ENCODE measurements at regions not wholly inside any gene's neighbourhood (a gene's known extent, or its start where the extent isn't known, plus 50 kb on each side); places are given as distances from the start of the nearest gene placed in this dataset.

DNA sequence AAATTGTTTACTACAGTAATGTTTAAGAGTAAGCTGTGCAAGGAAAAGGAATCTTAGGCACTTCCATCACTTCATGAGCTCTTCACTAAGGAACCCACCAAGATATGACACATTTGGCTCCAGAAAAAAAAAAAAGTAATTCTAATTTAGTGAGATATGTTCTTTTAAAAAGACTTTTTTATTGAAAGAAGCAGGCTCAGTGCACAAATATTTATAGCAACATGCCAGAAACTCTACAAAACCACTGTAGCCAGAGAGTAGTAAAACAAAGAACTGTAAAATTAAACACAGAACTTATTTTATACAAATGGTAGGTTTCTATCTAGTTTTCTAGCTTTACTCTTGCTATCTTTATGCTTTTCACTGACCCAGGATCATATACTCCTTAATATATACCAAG is 434.6 kb upstream of the ADGRL2 start:
- no peak overlapping the region for H3K4me3 Mint-ChIP-seq (ENCODE audit: low read depth, unreplicated experiment)
- DNase-seq, result no peak
- intact Hi-C loops (cut with micrococcal nuclease; ENCODE audit: unreplicated experiment), result no loop called here
- TF ChIP-seq, protein P1, sequence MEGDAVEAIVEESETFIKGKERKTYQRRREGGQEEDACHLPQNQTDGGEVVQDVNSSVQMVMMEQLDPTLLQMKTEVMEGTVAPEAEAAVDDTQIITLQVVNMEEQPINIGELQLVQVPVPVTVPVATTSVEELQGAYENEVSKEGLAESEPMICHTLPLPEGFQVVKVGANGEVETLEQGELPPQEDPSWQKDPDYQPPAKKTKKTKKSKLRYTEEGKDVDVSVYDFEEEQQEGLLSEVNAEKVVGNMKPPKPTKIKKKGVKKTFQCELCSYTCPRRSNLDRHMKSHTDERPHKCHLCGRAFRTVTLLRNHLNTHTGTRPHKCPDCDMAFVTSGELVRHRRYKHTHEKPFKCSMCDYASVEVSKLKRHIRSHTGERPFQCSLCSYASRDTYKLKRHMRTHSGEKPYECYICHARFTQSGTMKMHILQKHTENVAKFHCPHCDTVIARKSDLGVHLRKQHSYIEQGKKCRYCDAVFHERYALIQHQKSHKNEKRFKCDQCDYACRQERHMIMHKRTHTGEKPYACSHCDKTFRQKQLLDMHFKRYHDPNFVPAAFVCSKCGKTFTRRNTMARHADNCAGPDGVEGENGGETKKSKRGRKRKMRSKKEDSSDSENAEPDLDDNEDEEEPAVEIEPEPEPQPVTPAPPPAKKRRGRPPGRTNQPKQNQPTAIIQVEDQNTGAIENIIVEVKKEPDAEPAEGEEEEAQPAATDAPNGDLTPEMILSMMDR (IDR thresholded peaks at IDR 0.05; ENCODE audit: unreplicated experiment), result no peak
- H3K4me1 Mint-ChIP-seq (ENCODE audit: low read depth, unreplicated experiment), result no peaks in the 10 kb centered on the region
- no peaks in the 10 kb centered on the region for H3K36me3 Mint-ChIP-seq (ENCODE audit: insufficient read depth, unreplicated experiment)
- BruUV-seq (replicated peaks), result no TSS peak
- no peaks in the 10 kb centered on the region for H3K27me3 Mint-ChIP-seq (ENCODE audit: unreplicated experiment)
- H3K9me3 Mint-ChIP-seq (ENCODE audit: low read depth, unreplicated experiment), result no peaks in the 10 kb centered on the region
- CTCF ChIA-PET, result interaction anchor here (0.7 kb wide), 3 partner anchors 32 to 1378 kb away, joined by 3 to 5 read pairs (median 4); no protein-coding TSS in a partner anchor
- no peak overlapping the region for H3K27ac Mint-ChIP-seq (ENCODE audit: unreplicated experiment)

DNA sequence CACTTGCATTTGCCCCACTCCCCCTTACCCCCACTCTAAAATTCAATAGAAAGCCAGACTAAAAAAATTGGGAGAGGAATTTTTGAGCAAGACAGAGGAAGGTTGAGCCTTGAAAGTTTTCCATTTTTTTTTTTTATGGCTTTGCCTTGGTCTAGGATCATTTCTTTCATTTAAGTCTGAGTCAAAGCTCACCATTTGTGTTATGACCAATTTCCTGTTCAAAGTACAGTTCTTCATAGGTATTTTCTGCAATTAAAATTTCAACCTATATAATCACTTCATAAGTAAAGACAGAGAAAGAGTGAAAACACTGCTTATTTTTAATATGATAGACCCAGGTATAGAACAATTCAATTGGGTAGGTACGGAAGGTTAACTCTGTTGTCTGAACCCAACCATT is 436.6 kb upstream of the ADGRL2 start:
- intact Hi-C loops (cut with micrococcal nuclease; ENCODE audit: unreplicated experiment), result no loop called here
- H3K36me3 Mint-ChIP-seq (ENCODE audit: insufficient read depth, unreplicated experiment), result no peaks in the 10 kb centered on the region
- no peaks in the 10 kb centered on the region for H3K27me3 Mint-ChIP-seq (ENCODE audit: unreplicated experiment)
- H3K4me3 Mint-ChIP-seq (ENCODE audit: low read depth, unreplicated experiment), result no peak overlapping the region
- H3K27ac Mint-ChIP-seq (ENCODE audit: unreplicated experiment), result no peak overlapping the region
- CTCF ChIA-PET, result no interaction called here
- no peaks in the 10 kb centered on the region for H3K4me1 Mint-ChIP-seq (ENCODE audit: low read depth, unreplicated experiment)
- no TSS peak for BruUV-seq (replicated peaks)
- TF ChIP-seq, protein P1 (IDR thresholded peaks at IDR 0.05; ENCODE audit: unreplicated experiment), result no peak
- no peaks in the 10 kb centered on the region for H3K9me3 Mint-ChIP-seq (ENCODE audit: low read depth, unreplicated experiment)
- DNase-seq, result no peak

DNA sequence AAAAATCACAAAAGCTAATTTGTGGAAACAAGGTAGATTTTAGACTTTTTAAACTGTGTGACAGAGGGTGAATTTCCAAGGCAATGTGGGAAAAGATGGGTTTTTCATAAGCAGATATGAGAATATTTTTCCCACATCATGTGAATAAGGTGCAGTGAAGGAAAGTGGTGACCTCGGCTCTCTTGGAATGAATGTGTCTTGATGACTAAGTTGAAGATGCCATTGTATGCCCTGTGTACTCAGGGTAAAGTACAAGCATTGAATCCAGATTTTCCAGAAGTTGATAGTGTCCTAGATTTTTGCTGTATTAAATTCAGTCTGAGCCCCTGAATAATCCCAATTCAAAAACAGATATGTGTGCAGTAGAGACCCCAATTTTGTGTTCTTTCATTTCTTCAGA is 442.6 kb upstream of the ADGRL2 start:
- TF ChIP-seq, protein P1 (IDR thresholded peaks at IDR 0.05; ENCODE audit: unreplicated experiment), result no peak
- Mint-ChIP-seq H3K36me3 (ENCODE audit: insufficient read depth, unreplicated experiment) (no peaks in the 10 kb centered on the region), H3K4me1 (ENCODE audit: low read depth, unreplicated experiment) (no peaks in the 10 kb centered on the region), H3K4me3 (ENCODE audit: low read depth, unreplicated experiment) (no peak overlapping the region), H3K27me3 (ENCODE audit: unreplicated experiment) (no peaks in the 10 kb centered on the region), H3K9me3 (ENCODE audit: low read depth, unreplicated experiment) (no peaks in the 10 kb centered on the region), H3K27ac (ENCODE audit: unreplicated experiment) (no peak overlapping the region)
- intact Hi-C loops (cut with micrococcal nuclease; ENCODE audit: unreplicated experiment), result no loop called here
- CTCF ChIA-PET, result interaction anchor here (0.6 kb wide), 1 partner anchor 819 kb away, joined by 3 read pairs; no protein-coding TSS in a partner anchor
- BruUV-seq (replicated peaks), result no TSS peak
- no peak for DNase-seq

DNA sequence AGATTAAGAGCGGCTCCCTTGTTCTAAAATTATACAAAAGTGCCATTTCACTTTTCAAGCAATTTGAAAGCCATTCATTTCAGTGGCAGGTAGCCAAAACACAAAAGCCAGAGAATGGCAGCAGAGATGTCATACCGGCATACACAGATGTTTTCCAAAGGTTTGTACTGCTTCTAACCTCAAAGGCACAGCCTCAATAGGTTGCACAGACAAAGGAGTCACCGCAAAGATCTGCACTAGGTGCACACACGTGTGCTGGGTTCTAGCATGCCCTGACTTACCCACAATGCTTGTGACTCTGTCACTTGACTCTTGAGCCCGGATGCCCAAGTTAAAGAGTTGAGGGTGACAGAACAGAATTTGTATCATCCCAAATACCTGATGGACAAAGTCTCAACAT is 448.9 kb upstream of the ADGRL2 start:
- no peak for DNase-seq
- Mint-ChIP-seq H3K4me1 (ENCODE audit: low read depth, unreplicated experiment) (no peaks in the 10 kb centered on the region), H3K36me3 (ENCODE audit: insufficient read depth, unreplicated experiment) (no peaks in the 10 kb centered on the region), H3K9me3 (ENCODE audit: low read depth, unreplicated experiment) (no peaks in the 10 kb centered on the region), H3K27me3 (ENCODE audit: unreplicated experiment) (no peaks in the 10 kb centered on the region), H3K27ac (ENCODE audit: unreplicated experiment) (no peak overlapping the region), H3K4me3 (ENCODE audit: low read depth, unreplicated experiment) (no peak overlapping the region)
- intact Hi-C loops (cut with micrococcal nuclease; ENCODE audit: unreplicated experiment), result no loop called here
- CTCF ChIA-PET, result no interaction called here
- no TSS peak for BruUV-seq (replicated peaks)
- TF ChIP-seq, protein P1 (IDR thresholded peaks at IDR 0.05; ENCODE audit: unreplicated experiment), result no peak
